ENCODE measurements at regions not wholly inside any gene's neighbourhood (a gene's known extent, or its start where the extent isn't known, plus 50 kb on each side); places are given as distances from the start of the nearest gene placed in this dataset.

- TF ChIP-seq CTCF (conservative IDR thresholded peaks at IDR 0.05): no peak
- TF ChIP-seq ZFX (IDR thresholded peaks at IDR 0.05): no peak
Observed at GRCh38 chrX:43283187-43283586, 372.9 kb upstream of the MAOA start.
